H1 (cell line): ENCODE measurements at regions not wholly inside any gene's neighbourhood (a gene's known extent, or its start where the extent isn't known, plus 50 kb on each side); places are given as distances from the start of the nearest gene placed in this dataset.

Experiments
- ASH2L ChIP-seq: fragments of 200-600, 300-600 bp; sonication (generic); IDR thresholded peaks from one replicate; pipeline ENCODE4 v1.7.1; 2017; ENCODE audit warnings: low read length
- BCL11A ChIP-seq, 2 experiments: IDR thresholded peaks; one replicate each; pipeline ENCODE4 v1.6.1; 2011; ENCODE audit warnings: low read depth in 2 of 2, low read length in 2 of 2, mild to moderate bottlenecking in 2 of 2
- CHD2 ChIP-seq: IDR thresholded peaks from 2 replicates; pipeline ENCODE4 v1.6.1; 2012; ENCODE audit warnings: low read length, improper control_type of control experiment
- RAD21 ChIP-seq, 2 experiments: IDR thresholded peaks in 1 of 2; conservative IDR thresholded peaks in 1 of 2; 2 replicates each; pipeline ENCODE4 v1.6.1; 2011; ENCODE audit warnings: low read depth in 2 of 2, low read length in 2 of 2, improper control_type of control experiment in 1 of 2, inconsistent platforms in 1 of 2, mild to moderate bottlenecking in 1 of 2, moderate library complexity in 1 of 2
- RXRA ChIP-seq: IDR thresholded peaks from 2 replicates; pipeline ENCODE4 v1.6.1; 2011; ENCODE audit warnings: low read depth, mild to moderate bottlenecking, low read length, moderate library complexity; ENCODE audit not compliant: insufficient read depth
- SP4 ChIP-seq: IDR thresholded peaks from 2 replicates; pipeline ENCODE4 v1.6.1; 2012; ENCODE audit warnings: low read length, inconsistent platforms
- TAF1 ChIP-seq: IDR thresholded peaks from 2 replicates; pipeline ENCODE4 v1.6.1; 2011; ENCODE audit warnings: mild to moderate bottlenecking, low read depth, low read length
- TCF12 ChIP-seq: IDR thresholded peaks from 2 replicates; pipeline ENCODE4 v1.6.1; 2011; ENCODE audit warnings: low read depth, mild to moderate bottlenecking, low read length
- TEAD4 ChIP-seq: IDR thresholded peaks from 2 replicates; pipeline ENCODE4 v1.6.1; 2012; ENCODE audit warnings: low read depth, low read length, inconsistent platforms, mixed read lengths
- TF ChIP-seq, protein P1 (sequence below), 3 experiments: IDR thresholded peaks; 1 replicate in 2 of 3; 2 replicates in 1 of 3; pipeline versions ENCODE4 v1.5.1 to v1.6.1; 2011; ENCODE audit warnings: low read length in 3 of 3, mild to moderate bottlenecking in 3 of 3, inconsistent platforms in 2 of 3, low read depth in 1 of 3, moderate library complexity in 1 of 3; ENCODE audit not compliant: insufficient read depth in 1 of 3; ENCODE audit errors: control extremely low read depth in 1 of 3
- TF ChIP-seq, protein P2 (sequence below): IDR thresholded peaks from 2 replicates; pipeline ENCODE4 v1.6.1; 2012; ENCODE audit warnings: low read length, inconsistent platforms

DNA sequence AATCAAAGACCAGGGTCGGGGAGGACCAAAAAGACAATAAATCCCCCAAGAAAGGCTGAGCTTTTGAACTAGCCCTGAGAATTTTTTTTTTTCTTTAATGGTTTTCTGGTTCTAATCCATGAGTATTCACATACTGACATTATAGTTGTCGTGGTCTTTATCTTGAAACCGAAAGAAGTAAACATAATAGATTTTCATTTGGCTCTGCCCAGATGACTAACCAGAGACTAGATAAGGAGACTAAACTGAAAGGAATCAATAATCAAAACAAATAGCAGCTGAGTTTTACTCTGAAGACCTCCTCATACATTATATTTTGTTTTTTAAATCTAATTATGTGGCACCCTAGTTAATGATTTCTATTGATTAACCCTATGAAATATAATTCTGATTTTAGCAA, 381.4 kb downstream of the CNTN3 start:
- no peak for TF ChIP-seq RXRA
- TF ChIP-seq RAD21 (IDR thresholded peaks at IDR 0.05 in 1 of 2, conservative IDR thresholded peaks at IDR 0.05 in 1 of 2; ENCODE audit: low read depth in 2 of 2, low read length in 2 of 2) = no peak
- TF ChIP-seq, protein P1, sequence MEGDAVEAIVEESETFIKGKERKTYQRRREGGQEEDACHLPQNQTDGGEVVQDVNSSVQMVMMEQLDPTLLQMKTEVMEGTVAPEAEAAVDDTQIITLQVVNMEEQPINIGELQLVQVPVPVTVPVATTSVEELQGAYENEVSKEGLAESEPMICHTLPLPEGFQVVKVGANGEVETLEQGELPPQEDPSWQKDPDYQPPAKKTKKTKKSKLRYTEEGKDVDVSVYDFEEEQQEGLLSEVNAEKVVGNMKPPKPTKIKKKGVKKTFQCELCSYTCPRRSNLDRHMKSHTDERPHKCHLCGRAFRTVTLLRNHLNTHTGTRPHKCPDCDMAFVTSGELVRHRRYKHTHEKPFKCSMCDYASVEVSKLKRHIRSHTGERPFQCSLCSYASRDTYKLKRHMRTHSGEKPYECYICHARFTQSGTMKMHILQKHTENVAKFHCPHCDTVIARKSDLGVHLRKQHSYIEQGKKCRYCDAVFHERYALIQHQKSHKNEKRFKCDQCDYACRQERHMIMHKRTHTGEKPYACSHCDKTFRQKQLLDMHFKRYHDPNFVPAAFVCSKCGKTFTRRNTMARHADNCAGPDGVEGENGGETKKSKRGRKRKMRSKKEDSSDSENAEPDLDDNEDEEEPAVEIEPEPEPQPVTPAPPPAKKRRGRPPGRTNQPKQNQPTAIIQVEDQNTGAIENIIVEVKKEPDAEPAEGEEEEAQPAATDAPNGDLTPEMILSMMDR (IDR thresholded peaks at IDR 0.05; ENCODE audit: control extremely low read depth in 1 of 3, insufficient read depth in 1 of 3, low read depth in 1 of 3, low read length in 3 of 3) = no peak
- no peak for TF ChIP-seq TAF1
- TF ChIP-seq TEAD4 = no peak
- no peak for TF ChIP-seq SP4
- TF ChIP-seq, protein P2, sequence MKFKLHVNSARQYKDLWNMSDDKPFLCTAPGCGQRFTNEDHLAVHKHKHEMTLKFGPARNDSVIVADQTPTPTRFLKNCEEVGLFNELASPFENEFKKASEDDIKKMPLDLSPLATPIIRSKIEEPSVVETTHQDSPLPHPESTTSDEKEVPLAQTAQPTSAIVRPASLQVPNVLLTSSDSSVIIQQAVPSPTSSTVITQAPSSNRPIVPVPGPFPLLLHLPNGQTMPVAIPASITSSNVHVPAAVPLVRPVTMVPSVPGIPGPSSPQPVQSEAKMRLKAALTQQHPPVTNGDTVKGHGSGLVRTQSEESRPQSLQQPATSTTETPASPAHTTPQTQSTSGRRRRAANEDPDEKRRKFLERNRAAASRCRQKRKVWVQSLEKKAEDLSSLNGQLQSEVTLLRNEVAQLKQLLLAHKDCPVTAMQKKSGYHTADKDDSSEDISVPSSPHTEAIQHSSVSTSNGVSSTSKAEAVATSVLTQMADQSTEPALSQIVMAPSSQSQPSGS = no peak
- no peak for TF ChIP-seq TCF12
- TF ChIP-seq CHD2 = no peak
- no peak for TF ChIP-seq BCL11A (IDR thresholded peaks at IDR 0.05; ENCODE audit: low read depth in 2 of 2, low read length in 2 of 2)
- no peak for TF ChIP-seq ASH2L
